Common myeloid progenitor, CD34-positive (primary cell): ENCODE measurements at regions not wholly inside any gene's neighbourhood (a gene's known extent, or its start where the extent isn't known, plus 50 kb on each side); places are given as distances from the start of the nearest gene placed in this dataset.

Experiments
- CTCF ChIA-PET: fragments of 350-600 bp; sonication (Branson Sonifier 250); formaldehyde crosslinking; loops from one replicate; lab custom pipeline; 2021; ENCODE audit warnings: antibody characterized with exemption; lab: Charles Lee
- POLR2A ChIA-PET: fragments of 350-600 bp; sonication (Branson Sonifier 250); formaldehyde crosslinking; loops from one replicate; lab custom pipeline; 2021; ENCODE audit warnings: antibody characterized with exemption; lab: Charles Lee
- DNase-seq, 3 donors: peaks; one replicate each; pipeline versions ENCODE4 v3.0.0 to v3.0.0-alpha.2; 2013
- H3K27ac ChIP-seq, 2 experiments: 1 replicate in 1 of 2; 2 replicates in 1 of 2; pipeline ENCODE4 v1.7.0; 2013; ENCODE audit warnings: inconsistent platforms in 2 of 2, low read length in 2 of 2, mild to moderate bottlenecking in 2 of 2, low read depth in 1 of 2, moderate library complexity in 1 of 2; ENCODE audit not compliant: severe bottlenecking in 2 of 2, insufficient read depth in 1 of 2, poor library complexity in 1 of 2
- H3K27me3 ChIP-seq, 5 experiments: replicated peaks in 2 of 5; 1 replicate in 3 of 5; 2 replicates in 2 of 5; pipeline versions ENCODE4 v1.6.1 to v1.7.0; 2013; ENCODE audit warnings: low read length in 4 of 5, mild to moderate bottlenecking in 2 of 5, moderate library complexity in 2 of 5, inconsistent platforms in 1 of 5; ENCODE audit not compliant: insufficient read depth in 5 of 5, control insufficient read depth in 4 of 5
- H3K36me3 ChIP-seq, 4 experiments: 1 replicate in 2 of 4; 2 replicates in 2 of 4; pipeline versions ENCODE4 v1.6.1 to v1.7.0; 2013; ENCODE audit warnings: low read length in 3 of 4, control low read depth in 1 of 4, mild to moderate bottlenecking in 1 of 4; ENCODE audit not compliant: control insufficient read depth in 4 of 4, insufficient read depth in 4 of 4
- H3K4me1 ChIP-seq, 4 experiments: 1 replicate in 3 of 4; 2 replicates in 1 of 4; pipeline versions ENCODE4 v1.6.1 to v1.7.1; 2013; ENCODE audit warnings: low read length in 3 of 4, mild to moderate bottlenecking in 3 of 4, control low read depth in 1 of 4, inconsistent platforms in 1 of 4, moderate library complexity in 1 of 4; ENCODE audit not compliant: control insufficient read depth in 4 of 4, insufficient read depth in 4 of 4; ENCODE audit errors: control extremely low read depth in 1 of 4
- H3K4me3 ChIP-seq, 7 experiments: 1 replicate in 4 of 7; 2 replicates in 3 of 7; pipeline versions ENCODE4 v1.5.1 to v1.7.0; 2013; ENCODE audit warnings: mild to moderate bottlenecking in 7 of 7, low read length in 6 of 7, moderate library complexity in 6 of 7, inconsistent platforms in 2 of 7, low read depth in 2 of 7, control low read depth in 1 of 7; ENCODE audit not compliant: insufficient read depth in 4 of 7, control insufficient read depth in 1 of 7; ENCODE audit errors: extremely low read depth in 1 of 7
- H3K9me3 ChIP-seq, 5 experiments: 1 replicate in 4 of 5; 2 replicates in 1 of 5; pipeline versions ENCODE4 v1.6.1 to v1.7.1; 2013; ENCODE audit warnings: low read length in 4 of 5, mild to moderate bottlenecking in 2 of 5, inconsistent platforms in 1 of 5, low read depth in 1 of 5, moderate library complexity in 1 of 5; ENCODE audit not compliant: control insufficient read depth in 4 of 5, insufficient read depth in 2 of 5; ENCODE audit errors: control extremely low read depth in 1 of 5
- WGBS: methylation state at CpG from one replicate; pipeline ENCODE4 v1.1.5; 2013; ENCODE audit not compliant: insufficient coverage; 5-methylcytosine and 5-hydroxymethylcytosine counted together

DNA sequence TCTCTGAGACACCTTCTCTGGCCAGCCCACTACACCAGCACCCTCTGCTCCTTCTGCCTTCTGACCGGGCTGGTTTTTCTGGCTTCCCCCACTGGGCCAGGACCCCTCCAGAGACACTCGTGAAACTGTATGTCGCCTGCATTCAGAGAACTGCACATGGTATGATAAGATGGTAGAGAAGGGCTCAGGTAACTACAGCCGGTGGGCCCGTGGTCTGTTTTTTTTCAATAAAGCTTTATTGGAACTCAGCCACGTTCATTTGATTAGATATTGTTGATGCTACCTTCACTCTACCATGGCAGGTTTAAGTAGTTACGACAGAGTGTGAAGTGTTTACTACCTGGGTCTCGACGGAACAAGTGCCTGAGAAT lies 514.0 kb downstream of the TBC1D22A start:
- no peak for DNase-seq
- ChIA-PET CTCF (no interaction called here), POLR2A (no interaction called here)
- Histone ChIP-seq H3K27me3 (peaks cover 0 to 24% (median 9%) of the 10 kb centered on the region in 5 experiments), H3K4me1 (no peaks in the 10 kb centered on the region), H3K36me3 (no peaks in the 10 kb centered on the region), H3K4me3 (no peak overlapping the region), H3K9me3 (no peaks in the 10 kb centered on the region), H3K27ac (no peak overlapping the region)
- WGBS: 90% methylated on average over 8 of the region's 9 CpGs

DNA sequence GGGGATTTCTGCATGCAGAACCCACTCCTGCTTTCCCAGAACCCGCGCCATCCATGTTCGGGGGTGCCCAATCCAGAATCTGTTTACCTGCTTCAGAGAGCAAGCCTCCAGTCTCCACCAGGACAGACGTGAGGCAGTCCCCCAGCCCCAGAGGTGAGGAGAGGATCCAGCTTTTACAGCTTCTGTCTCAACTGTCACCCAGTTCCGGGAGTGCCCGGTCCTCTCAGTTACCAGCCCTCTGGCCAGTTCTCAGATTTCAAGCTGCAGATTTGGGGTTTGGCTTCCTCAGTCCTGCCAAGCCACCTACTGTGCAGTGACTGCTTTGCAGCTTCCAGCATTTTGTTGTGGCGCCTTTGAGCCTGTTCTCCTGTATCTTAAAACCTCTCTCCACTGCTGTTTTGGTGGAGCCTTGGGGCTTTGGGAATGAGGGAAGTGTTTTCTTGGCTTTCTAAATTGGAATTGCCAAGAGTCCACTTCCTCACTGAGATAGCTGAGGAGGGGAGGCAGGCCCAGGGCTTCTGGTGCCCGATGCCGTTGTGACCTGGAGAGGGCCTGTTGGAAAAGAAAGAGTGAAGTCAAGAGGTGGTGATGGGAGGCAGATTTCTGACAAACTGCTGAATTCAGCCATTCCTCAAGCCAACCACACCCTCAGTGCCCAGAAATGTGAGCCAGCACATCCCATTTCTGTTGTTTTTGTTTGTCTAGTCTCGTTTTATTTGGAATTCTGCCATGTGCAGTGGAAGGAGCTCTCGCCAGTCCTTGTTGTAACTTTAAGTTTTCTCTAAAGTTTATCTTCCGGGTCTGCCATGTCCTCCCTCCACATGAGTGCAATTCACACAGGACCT lies 513.4 kb downstream of the TBC1D22A start:
- Histone ChIP-seq H3K9me3 (no peaks in the 10 kb centered on the region), H3K36me3 (no peaks in the 10 kb centered on the region), H3K4me3 (no peak overlapping the region), H3K27me3 (peaks cover 0 to 21% (median 9%) of the 10 kb centered on the region in 5 experiments), H3K4me1 (no peaks in the 10 kb centered on the region), H3K27ac (no peak overlapping the region)
- DNase-seq: no peak
- ChIA-PET POLR2A (no interaction called here), CTCF (no interaction called here)
- 67% methylated on average over 11 of the region's 12 CpGs for WGBS

DNA sequence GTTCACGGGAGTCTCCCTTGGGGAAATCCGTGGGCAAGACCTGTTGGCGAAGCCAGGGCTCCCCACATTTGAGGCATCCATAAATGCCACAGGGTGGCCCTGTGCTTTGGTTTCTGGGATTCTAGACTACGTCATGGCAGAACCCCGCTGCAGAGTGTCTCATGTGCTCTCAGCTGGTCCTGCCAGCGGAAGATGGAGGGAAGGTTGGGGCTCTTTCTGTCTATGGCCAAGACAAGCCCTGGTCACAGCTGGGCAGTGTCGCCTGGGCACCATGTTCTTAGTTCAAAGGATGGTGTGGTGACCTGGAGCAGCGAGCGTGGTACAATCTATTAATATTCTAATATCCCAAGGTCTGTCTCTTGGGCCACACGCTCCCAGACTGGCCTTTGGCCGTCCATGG lies 511.7 kb downstream of the TBC1D22A start:
- POLR2A ChIA-PET: no interaction called here
- Histone ChIP-seq H3K36me3 (no peaks in the 10 kb centered on the region), H3K4me1 (no peaks in the 10 kb centered on the region), H3K9me3 (no peaks in the 10 kb centered on the region), H3K4me3 (no peak overlapping the region), H3K27ac (no peak overlapping the region), H3K27me3 (peaks cover 0 to 19% (median 9%) of the 10 kb centered on the region in 5 experiments)
- CTCF ChIA-PET: no interaction called here
- DNase-seq: no peak
- WGBS: 98% methylated on average over 8 of the region's 11 CpGs

DNA sequence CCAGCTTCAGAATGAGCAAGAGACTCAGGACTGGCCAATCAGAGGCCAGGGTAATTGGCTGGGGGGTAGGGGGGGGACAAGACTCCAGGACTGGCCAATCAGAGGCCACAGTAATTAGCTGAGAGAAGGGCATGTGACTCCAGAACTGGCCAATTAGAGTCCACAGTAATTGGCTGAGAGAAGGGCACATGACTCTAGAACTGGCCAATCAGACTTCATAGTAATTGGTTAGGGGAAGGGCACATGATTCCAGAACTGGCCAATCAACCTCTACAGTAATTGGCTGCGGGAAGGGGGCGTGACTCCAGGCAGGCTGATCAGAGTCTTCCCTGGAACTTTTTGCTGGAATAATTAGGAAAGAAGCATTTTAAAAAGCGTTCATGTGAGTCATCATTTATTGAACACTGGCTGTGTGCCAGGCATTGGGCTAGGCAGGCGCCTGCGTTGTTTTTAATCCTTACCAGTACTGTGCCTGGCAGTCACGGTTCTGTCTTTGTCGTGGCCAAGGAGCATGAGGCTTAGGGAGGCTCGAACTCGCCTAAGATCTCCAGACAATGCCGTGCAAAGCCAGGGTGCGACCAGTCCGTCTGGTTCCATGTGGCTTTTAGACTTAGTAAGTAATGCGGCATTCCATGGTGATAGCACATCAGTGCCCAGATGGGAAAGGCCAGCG lies 508.1 kb downstream of the TBC1D22A start:
- no peaks in the 10 kb centered on the region for H3K9me3 ChIP-seq
- POLR2A ChIA-PET: no interaction called here
- no peak for DNase-seq
- peaks cover 0 to 7% (median 5%) of the 10 kb centered on the region in 5 experiments for H3K27me3 ChIP-seq
- no peak overlapping the region for H3K4me3 ChIP-seq
- no peak overlapping the region for H3K27ac ChIP-seq
- no peaks in the 10 kb centered on the region for H3K4me1 ChIP-seq
- WGBS: 96% methylated on average over 13 of the region's 14 CpGs
- CTCF ChIA-PET: no interaction called here
- no peaks in the 10 kb centered on the region for H3K36me3 ChIP-seq

DNA sequence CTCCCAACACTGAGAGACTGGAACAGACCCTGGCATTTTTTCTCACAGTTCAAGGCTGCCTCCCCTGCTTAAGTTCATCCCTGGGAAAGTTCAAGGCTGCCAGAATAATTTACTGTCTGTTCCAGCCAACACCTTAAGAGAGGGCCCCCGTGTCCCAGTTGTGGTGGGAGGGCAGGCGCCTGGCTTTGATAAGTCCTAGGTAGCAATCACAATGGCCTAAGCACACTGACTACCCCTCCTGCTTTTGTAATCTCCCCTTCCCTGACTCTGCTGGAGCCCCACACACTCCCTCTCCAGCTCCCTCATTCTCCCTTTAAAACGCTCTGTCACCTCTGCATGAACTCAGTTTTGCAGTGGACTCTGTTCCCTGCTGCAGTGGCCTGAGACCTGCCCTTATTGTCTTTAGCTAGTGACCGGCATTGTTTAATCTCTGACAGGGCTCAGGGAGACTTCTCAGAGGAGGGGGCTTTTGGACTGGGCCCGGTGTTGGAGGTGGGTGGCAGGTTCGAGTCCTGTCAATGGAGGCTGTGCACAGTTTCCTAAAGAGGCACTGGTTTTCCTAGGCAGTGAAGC lies 507.2 kb downstream of the TBC1D22A start:
- no peak for DNase-seq
- Histone ChIP-seq H3K4me1 (no peaks in the 10 kb centered on the region), H3K36me3 (no peaks in the 10 kb centered on the region), H3K27ac (no peak overlapping the region), H3K27me3 (peaks cover 0 to 5% (median 0%) of the 10 kb centered on the region in 5 experiments), H3K4me3 (no peak overlapping the region), H3K9me3 (no peaks in the 10 kb centered on the region)
- CTCF ChIA-PET: no interaction called here
- POLR2A ChIA-PET: no interaction called here
- 90% methylated on average over 6 of the region's 6 CpGs for WGBS

DNA sequence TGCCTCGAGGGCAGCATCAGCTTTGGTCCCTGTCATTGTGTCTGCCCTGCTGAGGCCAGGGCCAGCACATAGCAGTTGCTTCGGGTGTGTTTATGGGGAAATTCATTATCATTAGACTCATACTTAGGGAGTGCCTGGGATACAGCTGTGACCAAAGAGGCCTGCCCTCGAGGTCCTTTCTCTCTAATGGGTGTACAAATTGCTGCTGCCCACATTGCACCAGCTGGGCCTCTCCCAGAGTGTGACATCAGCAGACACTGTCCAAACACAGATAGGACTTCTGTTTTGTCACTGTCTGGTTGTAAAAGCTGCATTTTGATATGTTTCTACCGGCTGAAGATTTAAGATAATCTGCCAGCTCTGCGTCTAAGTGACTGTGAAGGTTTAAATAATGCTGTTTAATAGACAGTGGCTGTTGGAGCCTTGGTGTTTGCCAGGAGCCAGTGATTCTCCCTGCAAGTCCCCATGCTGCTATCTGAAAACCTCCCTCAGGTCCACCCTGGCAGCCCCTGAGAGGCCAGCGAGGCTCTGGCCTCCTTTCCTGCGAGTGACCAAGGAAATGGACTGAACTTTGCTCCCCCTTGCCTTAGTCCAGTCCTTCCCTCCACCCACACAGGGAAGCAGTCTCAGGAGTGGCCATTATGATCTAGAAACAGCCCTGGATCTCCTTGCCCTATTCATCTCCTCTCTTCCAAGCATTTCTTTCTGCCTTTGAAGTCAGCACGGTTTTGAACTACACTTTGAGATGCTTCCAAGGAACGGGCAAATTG lies 505.2 kb downstream of the TBC1D22A start:
- Histone ChIP-seq H3K4me3 (no peak overlapping the region), H3K27me3 (peaks cover 0 to 2% (median 0%) of the 10 kb centered on the region in 5 experiments), H3K27ac (no peak overlapping the region), H3K36me3 (no peaks in the 10 kb centered on the region), H3K4me1 (no peaks in the 10 kb centered on the region), H3K9me3 (no peaks in the 10 kb centered on the region)
- ChIA-PET POLR2A (no interaction called here), CTCF (no interaction called here)
- WGBS: 69% methylated on average over 7 of the region's 9 CpGs
- no peak for DNase-seq
